GM23338 (cell line): ENCODE measurements at regions not wholly inside any gene's neighbourhood (a gene's known extent, or its start where the extent isn't known, plus 50 kb on each side); places are given as distances from the start of the nearest gene placed in this dataset.

ENCODE experiments used
- ATAC-seq: fragments of 200-7000 bp; cut with Tn5 transposase; 3 replicates; pipeline ENCODE4 v1.9.1; 2020
- DNase-seq: peaks from one replicate; pipeline ENCODE4 v3.0.0-alpha.2; 2015; ENCODE audit warnings: low spot score
- H2AFZ ChIP-seq: fragments of 200-600 bp; sonication (generic); 2 replicates; pipeline ENCODE4 v1.8.0; 2016; ENCODE audit warnings: antibody characterized with exemption, mild to moderate bottlenecking, moderate library complexity
- H3F3A ChIP-seq: fragments of 200-600 bp; sonication (generic); replicated peaks from 2 replicates; pipeline ENCODE4 v1.8.0; 2017; ENCODE audit warnings: antibody characterized with exemption, mixed run types, low read depth
- H3K27ac ChIP-seq: fragments of 200-600 bp; sonication (generic); 2 replicates; pipeline ENCODE4 v1.6.1; 2016; ENCODE audit warnings: low read depth
- H3K27me3 ChIP-seq: fragments of 200-600 bp; sonication (generic); 2 replicates; pipeline ENCODE4 v1.8.0; 2016; ENCODE audit warnings: mild to moderate bottlenecking, mixed run types, moderate library complexity; ENCODE audit not compliant: insufficient read depth
- H3K36me3 ChIP-seq: fragments of 200-600 bp; sonication (generic); 2 replicates; pipeline ENCODE4 v1.8.0; 2016; ENCODE audit warnings: mild to moderate bottlenecking; ENCODE audit not compliant: insufficient read depth
- H3K4me1 ChIP-seq: fragments of 200-600 bp; sonication (generic); 2 replicates; pipeline ENCODE4 v1.8.0; 2016; ENCODE audit warnings: mild to moderate bottlenecking, moderate library complexity; ENCODE audit not compliant: insufficient read depth
- H3K4me2 ChIP-seq: fragments of 200-600 bp; sonication (generic); 2 replicates; pipeline ENCODE4 v1.7.1; 2017; ENCODE audit warnings: mixed run types
- H3K4me3 ChIP-seq: fragments of 200-600 bp; sonication (generic); 2 replicates; pipeline ENCODE4 v1.6.1; 2016; ENCODE audit warnings: mixed run types
- H3K79me2 ChIP-seq: fragments of 200-600 bp; sonication (generic); replicated peaks from 2 replicates; pipeline ENCODE4 v1.8.0; 2017; ENCODE audit warnings: mild to moderate bottlenecking; ENCODE audit not compliant: insufficient read depth
- H3K9me2 ChIP-seq: fragments of 200-600 bp; sonication (generic); 2 replicates; pipeline ENCODE4 v1.8.0; 2017; ENCODE audit not compliant: insufficient read depth
- H4K20me1 ChIP-seq: fragments of 200-600 bp; sonication (generic); replicated peaks from 2 replicates; pipeline ENCODE4 v1.8.0; 2017; ENCODE audit warnings: mild to moderate bottlenecking; ENCODE audit not compliant: insufficient read depth
- H3K27ac Mint-ChIP-seq: 2 replicates; pipeline ENCODE4 v1.8.0; 2020; ENCODE audit warnings: inconsistent platforms, mild to moderate bottlenecking, moderate library complexity, mixed read lengths
- H3K27me3 Mint-ChIP-seq: 3 replicates; pipeline ENCODE4 v1.8.0; 2022; ENCODE audit warnings: low read depth, mild to moderate bottlenecking, moderate library complexity, mixed read lengths, inconsistent platforms; ENCODE audit not compliant: insufficient read depth, poor library complexity
- H3K36me3 Mint-ChIP-seq: 3 replicates; pipeline ENCODE4 v1.8.0; 2021; ENCODE audit warnings: low read depth, mild to moderate bottlenecking, inconsistent platforms, moderate library complexity, mixed read lengths
- H3K4me1 Mint-ChIP-seq: 3 replicates; pipeline ENCODE4 v1.8.0; 2020; ENCODE audit warnings: mild to moderate bottlenecking, inconsistent platforms, mixed read lengths
- H3K4me3 Mint-ChIP-seq: 3 replicates; pipeline ENCODE4 v1.8.0; 2021; ENCODE audit warnings: moderate library complexity, mild to moderate bottlenecking, inconsistent platforms, mixed read lengths
- H3K9me3 Mint-ChIP-seq: 3 replicates; pipeline ENCODE4 v1.8.0; 2020; ENCODE audit warnings: moderate library complexity, mild to moderate bottlenecking, inconsistent platforms, mixed read lengths
- CTCF ChIP-seq, 2 experiments: fragments of 200-600 bp in 1 of 2; sonication (generic) in 1 of 2; conservative IDR thresholded peaks; 2 replicates each; pipeline versions ENCODE4 v1.5.1 to v1.6.1; 2016 to 2017; ENCODE audit warnings: antibody characterized with exemption in 2 of 2, low read depth in 2 of 2, mild to moderate bottlenecking in 2 of 2, moderate library complexity in 1 of 2
- EZH2 ChIP-seq: fragments of 200-600 bp; sonication (generic); IDR thresholded peaks from one replicate; pipeline ENCODE4 v1.8.0; 2017; ENCODE audit warnings: antibody characterized with exemption, mild to moderate bottlenecking, low read depth; ENCODE audit not compliant: unreplicated experiment
- EZH2phosphoT487 ChIP-seq: fragments of 200-600 bp; sonication (generic); IDR thresholded peaks from one replicate; pipeline ENCODE4 v1.8.1; 2018; ENCODE audit warnings: antibody characterized with exemption; ENCODE audit not compliant: unreplicated experiment
- JUNB ChIP-seq: IDR thresholded peaks from one replicate; pipeline ENCODE4 v1.6.1; 2016; ENCODE audit warnings: antibody characterized with exemption; ENCODE audit not compliant: unreplicated experiment
- REST ChIP-seq: IDR thresholded peaks from one replicate; pipeline ENCODE4 v1.6.1; 2018; ENCODE audit warnings: antibody characterized with exemption; ENCODE audit not compliant: unreplicated experiment
- ZNF114 ChIP-seq: fragments of 250-450 bp; sonication (Bioruptor Pico); IDR thresholded peaks from 2 replicates; pipeline ENCODE4 v1.5.0; 2020; ENCODE audit warnings: mild to moderate bottlenecking, moderate library complexity
- ZNF331 ChIP-seq: fragments of 250-450 bp; sonication (Bioruptor Pico); IDR thresholded peaks from 2 replicates; pipeline ENCODE4 v1.5.0; 2020; ENCODE audit warnings: low read depth, mild to moderate bottlenecking, moderate library complexity
- ZNF462 ChIP-seq: fragments of 250-450 bp; sonication (Bioruptor Pico); IDR thresholded peaks from 2 replicates; pipeline ENCODE4 v1.5.0; 2020; ENCODE audit warnings: mild to moderate bottlenecking, moderate library complexity

GRCh38 chr6:99019381-99019780 is 71.6 kb upstream of the FBXL4 start (continued):
- TF ChIP-seq REST, result no peak
- no peak for TF ChIP-seq EZH2phosphoT487

GRCh38 chr6:99017150-99017549 is 69.4 kb upstream of the FBXL4 start:
- Histone ChIP-seq H3K4me1 (no peaks in the 10 kb centered on the region), H4K20me1 (no peaks in the 10 kb centered on the region; the same call in 1 of the 2 replicates), H2AFZ (no peak overlapping the region), H3K4me2 (no peak overlapping the region), H3F3A (no peaks in the 10 kb centered on the region), H3K36me3 (no peaks in the 10 kb centered on the region), H3K27me3 (no peaks in the 10 kb centered on the region), H3K79me2 (no peaks in the 10 kb centered on the region), H3K27ac (no peak overlapping the region), H3K4me3 (no peak overlapping the region), H3K9me2 (peaks cover 16% of the 10 kb centered on the region)
- DNase-seq (no peak), ATAC-seq (no peak)
- no peak overlapping the region for H3K4me3 Mint-ChIP-seq
- H3K9me3 Mint-ChIP-seq, result no peaks in the 10 kb centered on the region
- no peak overlapping the region for H3K27ac Mint-ChIP-seq
- H3K36me3 Mint-ChIP-seq, result no peaks in the 10 kb centered on the region
- no peaks in the 10 kb centered on the region for H3K4me1 Mint-ChIP-seq
- peaks cover 1% of the 10 kb centered on the region for H3K27me3 Mint-ChIP-seq
- no peak for TF ChIP-seq REST
- no peak for TF ChIP-seq ZNF114 (CRISPR knock-in tag)
- TF ChIP-seq ZNF462 (CRISPR knock-in tag), result no peak
- TF ChIP-seq EZH2, result no peak
- TF ChIP-seq EZH2phosphoT487, result no peak
- no peak for TF ChIP-seq ZNF331
- no peak for TF ChIP-seq CTCF (conservative IDR thresholded peaks at IDR 0.05; ENCODE audit: low read depth in 2 of 2)
- TF ChIP-seq JUNB, result no peak
